ENCODE measurements at regions not wholly inside any gene's neighbourhood (a gene's known extent, or its start where the extent isn't known, plus 50 kb on each side); places are given as distances from the start of the nearest gene placed in this dataset.

- Histone ChIP-seq H3K4ac (ENCODE audit: low read depth, low read length) (no peak overlapping the region), H2BK20ac (ENCODE audit: low read depth, low read length) (no peak overlapping the region), H3K9ac (ENCODE audit: low read depth, low read length) (no peak overlapping the region), H2AK9ac (replicated peaks; ENCODE audit: low read depth, low read length, poor library complexity) (no peak overlapping the region), H3K4me2 (ENCODE audit: low read depth, low read length) (no peak overlapping the region), H3K4me3 (ENCODE audit: insufficient read depth, low read depth, low read length) (no peak overlapping the region), H3K9me1 (ENCODE audit: insufficient read depth, low read length) (no peaks in the 10 kb centered on the region), H4K8ac (ENCODE audit: low read depth in 2 of 2, low read length in 2 of 2) (no peak overlapping the region), H2BK15ac (ENCODE audit: low read depth, low read length) (no peak overlapping the region), H3K9me3 (ENCODE audit: control insufficient read depth, insufficient read depth, low read length) (peaks cover 11% of the 10 kb centered on the region), H3K36me3 (ENCODE audit: control insufficient read depth, insufficient read depth, low read length) (no peaks in the 10 kb centered on the region), H2BK5ac (ENCODE audit: low read depth, low read length, poor library complexity, severe bottlenecking) (no peak overlapping the region), H2BK120ac (ENCODE audit: low read depth, low read length) (no peak overlapping the region), H4K91ac (ENCODE audit: insufficient read depth, low read depth, low read length) (no peak overlapping the region), H2AK5ac (ENCODE audit: low read depth, low read length) (no peak overlapping the region), H3K23ac (ENCODE audit: low read depth, low read length) (no peak overlapping the region), H3K18ac (ENCODE audit: low read depth, low read length) (no peak overlapping the region), H3K79me1 (ENCODE audit: low read depth in 1 of 2, low read length in 2 of 2) (no peaks in the 10 kb centered on the region), H3K27me3 (ENCODE audit: control insufficient read depth, insufficient read depth, low read length) (no peaks in the 10 kb centered on the region), H3K27ac (ENCODE audit: insufficient read depth, low read length) (no peak overlapping the region), H3K14ac (replicated peaks; ENCODE audit: low read depth, low read length) (no peak overlapping the region), H4K20me1 (ENCODE audit: insufficient read depth, low read length) (no peaks in the 10 kb centered on the region), H4K5ac (ENCODE audit: low read depth, low read length) (no peak overlapping the region), H2AFZ (replicated peaks; ENCODE audit: low read length, poor library complexity) (no peak overlapping the region), H3K56ac (ENCODE audit: extremely low read depth, insufficient read depth, low read length) (no peak overlapping the region), H3K4me1 (ENCODE audit: control insufficient read depth, insufficient read depth, low read length) (no peaks in the 10 kb centered on the region)
- dilution Hi-C loops (cut with HindIII; ENCODE audit: low sequenced_read_pairs, unreplicated experiment): no loop called here
- DNase-seq (no peak), ATAC-seq (ENCODE audit: low read depth) (no peak)
- ChIA-PET POLR2A (ENCODE audit: unreplicated experiment) (no interaction called here), CTCF (no interaction called here)
- no peak for TF ChIP-seq USF2 (IDR thresholded peaks at IDR 0.05; ENCODE audit: low read depth, low read length)
- 0 out of 2 replicates have a peak, but pooled peaks have one; percentile 4 for TF ChIP-seq RAD21 (IDR thresholded peaks at IDR 0.05; ENCODE audit: low read length)
- no peak for TF ChIP-seq RFX5 (IDR thresholded peaks at IDR 0.05; ENCODE audit: low read depth, low read length)
- intact Hi-C loops (cut with micrococcal nuclease): no loop called here
- 10% methylated on average over 2 of the region's 6 CpGs; no CpG with 5 or more reads in 1 of the 2 experiments for WGBS, 2 experiments (ENCODE audit: extremely low coverage in 2 of 2, insufficient read length in 1 of 2)
- BruUV-seq (replicated peaks): no TSS peak
- in situ Hi-C loops (cut with MboI; ENCODE audit: low sequenced_read_pairs): no loop called here
Observed at GRCh38 chr3:137692803-137693431, 71.2 kb upstream of the SOX14 start.
